Mucosa of rectum (tissue), 2 donors: ENCODE measurements at regions not wholly inside any gene's neighbourhood (a gene's known extent, or its start where the extent isn't known, plus 50 kb on each side); places are given as distances from the start of the nearest gene placed in this dataset.

Experiments
- H3K27ac ChIP-seq, 2 donors: one replicate each; pipeline ENCODE4 v1.7.0; 2013; ENCODE audit warnings: inconsistent platforms in 2 of 2, low read depth in 2 of 2, low read length in 2 of 2
- H3K27me3 ChIP-seq, 2 donors: one replicate each; pipeline ENCODE4 v1.7.0; 2013; ENCODE audit warnings: low read length in 2 of 2; ENCODE audit not compliant: control insufficient read depth in 2 of 2, insufficient read depth in 2 of 2
- H3K36me3 ChIP-seq, 2 donors: one replicate each; pipeline ENCODE4 v1.7.0; 2013; ENCODE audit warnings: low read length in 2 of 2; ENCODE audit not compliant: control insufficient read depth in 2 of 2, insufficient read depth in 2 of 2
- H3K4me1 ChIP-seq, 2 donors: one replicate each; pipeline ENCODE4 v1.7.0; 2013; ENCODE audit warnings: low read length in 2 of 2, mild to moderate bottlenecking in 1 of 2; ENCODE audit not compliant: control insufficient read depth in 2 of 2, insufficient read depth in 2 of 2
- H3K4me3 ChIP-seq, 2 donors: one replicate each; pipeline ENCODE4 v1.7.0; 2013; ENCODE audit warnings: low read length in 2 of 2
- H3K9ac ChIP-seq, 2 donors: one replicate each; pipeline ENCODE4 v1.7.0; 2013; ENCODE audit warnings: low read length in 2 of 2, low read depth in 1 of 2, mild to moderate bottlenecking in 1 of 2
- H3K9me3 ChIP-seq, 2 donors: one replicate each; pipeline ENCODE4 v1.7.0; 2013; ENCODE audit warnings: low read length in 2 of 2; ENCODE audit not compliant: control insufficient read depth in 2 of 2
- donor health status: healthy.
- donor health status: Normal muscosa, but diverticular disease.

- H3K36me3 ChIP-seq, result no peaks in the 10 kb centered on the region
- H3K27ac ChIP-seq, result no peak overlapping the region
- H3K9ac ChIP-seq, result no peak overlapping the region
- H3K4me1 ChIP-seq, result no peaks in the 10 kb centered on the region
- no peaks in the 10 kb centered on the region for H3K9me3 ChIP-seq
- H3K4me3 ChIP-seq, result no peak overlapping the region
- no peaks in the 10 kb centered on the region for H3K27me3 ChIP-seq
Observed at GRCh38 chr4:119743644-119744043, 115.0 kb upstream of the PDE5A start.

- H3K4me1 ChIP-seq, result no peaks in the 10 kb centered on the region
- no peaks in the 10 kb centered on the region for H3K27me3 ChIP-seq
- H3K27ac ChIP-seq, result no peak overlapping the region
- no peaks in the 10 kb centered on the region for H3K9me3 ChIP-seq
- no peaks in the 10 kb centered on the region for H3K36me3 ChIP-seq
- H3K4me3 ChIP-seq, result no peak overlapping the region
- no peak overlapping the region for H3K9ac ChIP-seq
Observed at GRCh38 chr4:119739796-119740195, 111.2 kb upstream of the PDE5A start.

- no peak overlapping the region for H3K27ac ChIP-seq
- H3K36me3 ChIP-seq, result no peaks in the 10 kb centered on the region
- no peaks in the 10 kb centered on the region for H3K4me1 ChIP-seq
- no peaks in the 10 kb centered on the region for H3K27me3 ChIP-seq
- H3K4me3 ChIP-seq, result no peak overlapping the region
- no peak overlapping the region for H3K9ac ChIP-seq
- no peaks in the 10 kb centered on the region for H3K9me3 ChIP-seq
Observed at GRCh38 chr4:119738901-119739300, 110.3 kb upstream of the PDE5A start.

- no peak overlapping the region for H3K9ac ChIP-seq
- no peak overlapping the region for H3K27ac ChIP-seq
- no peak overlapping the region for H3K4me3 ChIP-seq
- H3K4me1 ChIP-seq, result peaks cover 0 to 4% of the 10 kb centered on the region in 2 donors
- H3K36me3 ChIP-seq, result no peaks in the 10 kb centered on the region
- H3K9me3 ChIP-seq, result no peaks in the 10 kb centered on the region
- no peaks in the 10 kb centered on the region for H3K27me3 ChIP-seq
Observed at GRCh38 chr4:119736559-119736958, 108.0 kb upstream of the PDE5A start.

- no peaks in the 10 kb centered on the region for H3K27me3 ChIP-seq
- H3K4me1 ChIP-seq, result peaks cover 6 to 17% of the 10 kb centered on the region in 2 donors
- peak overlapping the region in 1 of 2 donors; percentile 17 for H3K27ac ChIP-seq
- H3K9me3 ChIP-seq, result no peaks in the 10 kb centered on the region
- no peak overlapping the region for H3K9ac ChIP-seq
- H3K36me3 ChIP-seq, result no peaks in the 10 kb centered on the region
- H3K4me3 ChIP-seq, result no peak overlapping the region
Observed at GRCh38 chr4:119735165-119735651, 106.6 kb upstream of the PDE5A start.

- Histone ChIP-seq H3K36me3 (no peaks in the 10 kb centered on the region), H3K27me3 (no peaks in the 10 kb centered on the region), H3K27ac (no peak overlapping the region), H3K9ac (no peak overlapping the region), H3K9me3 (no peaks in the 10 kb centered on the region), H3K4me3 (no peak overlapping the region), H3K4me1 (peaks cover 8 to 24% of the 10 kb centered on the region in 2 donors)
Observed at GRCh38 chr4:119733431-119733830, 104.8 kb upstream of the PDE5A start.

GRCh38 chr4:119731778-119732177 is 103.2 kb upstream of the PDE5A start:
- no peak overlapping the region for H3K4me3 ChIP-seq
- H3K36me3 ChIP-seq, result no peaks in the 10 kb centered on the region
- no peak overlapping the region for H3K9ac ChIP-seq
- no peaks in the 10 kb centered on the region for H3K9me3 ChIP-seq
- no peaks in the 10 kb centered on the region for H3K27me3 ChIP-seq
- peaks cover 8 to 24% of the 10 kb centered on the region in 2 donors for H3K4me1 ChIP-seq
- H3K27ac ChIP-seq, result peak overlapping the region in 1 of 2 donors; percentile 69

- Histone ChIP-seq H3K9me3 (no peaks in the 10 kb centered on the region), H3K36me3 (no peaks in the 10 kb centered on the region), H3K4me3 (no peak overlapping the region), H3K27me3 (no peaks in the 10 kb centered on the region), H3K4me1 (peaks cover 13 to 28% of the 10 kb centered on the region in 2 donors), H3K27ac (peak overlapping the region in 1 of 2 donors; percentile 69), H3K9ac (no peak overlapping the region)
Observed at GRCh38 chr4:119731146-119731742, 102.6 kb upstream of the PDE5A start.

GRCh38 chr4:119730671-119730950 is 102.0 kb upstream of the PDE5A start:
- peaks cover 16 to 34% of the 10 kb centered on the region in 2 donors for H3K4me1 ChIP-seq
- peak overlapping the region; percentile 1 to 26 for H3K27ac ChIP-seq
- H3K36me3 ChIP-seq, result no peaks in the 10 kb centered on the region

GRCh38 chr4:119729835-119730670 is 101.4 kb upstream of the PDE5A start:
- Histone ChIP-seq H3K27ac (peak overlapping the region in 1 of 2 donors; percentile 1), H3K27me3 (no peaks in the 10 kb centered on the region), H3K9me3 (no peaks in the 10 kb centered on the region), H3K4me3 (no peak overlapping the region), H3K9ac (no peak overlapping the region), H3K4me1 (peaks cover 20 to 40% of the 10 kb centered on the region in 2 donors), H3K36me3 (no peaks in the 10 kb centered on the region)

More at GRCh38 chr4:119730671-119730950, 102.0 kb upstream of the PDE5A start:
- H3K9me3 ChIP-seq, result no peaks in the 10 kb centered on the region
- no peaks in the 10 kb centered on the region for H3K27me3 ChIP-seq
- no peak overlapping the region for H3K9ac ChIP-seq
- H3K4me3 ChIP-seq, result no peak overlapping the region
